C4-2B (cell line): ENCODE measurements at regions not wholly inside any gene's neighbourhood (a gene's known extent, or its start where the extent isn't known, plus 50 kb on each side); places are given as distances from the start of the nearest gene placed in this dataset.

Experiments
- CTCF ChIP-seq: fragments of 450-650 bp; conservative IDR thresholded peaks from 2 replicates; pipeline ENCODE4 v1.5.1; 2017; ENCODE audit warnings: mild to moderate bottlenecking
- ZFX ChIP-seq: fragments of 450-650 bp; IDR thresholded peaks from 2 replicates; pipeline ENCODE4 v1.6.1; 2017

GRCh38 chr7:25841575-25841974 is 310.4 kb upstream of the NFE2L3 start:
- TF ChIP-seq CTCF (no peak), ZFX (no peak)
